HuH-7.5 (cell line): ENCODE measurements at regions not wholly inside any gene's neighbourhood (a gene's known extent, or its start where the extent isn't known, plus 50 kb on each side); places are given as distances from the start of the nearest gene placed in this dataset.
"Not testable (repeated sequence)": the region's sequence is repeated elsewhere in the genome, so short reads cannot be mapped to it uniquely, and the experiment has no call there.

Experiments
- DNase-seq: peaks from one replicate; pipeline ENCODE4 v3.0.0; 2011; ENCODE audit warnings: low spot score

- no peak for DNase-seq
Observed at GRCh38 chr2:193469251-193469650, 1274.5 kb upstream of the TMEFF2 start.

GRCh38 chr2:193467276-193467987, 1272.7 kb upstream of the TMEFF2 start:
- no peak for DNase-seq

GRCh38 chr2:193463011-193463410, 1268.3 kb upstream of the TMEFF2 start:
- no peak for DNase-seq

- no peak for DNase-seq
Observed at GRCh38 chr2:193462411-193462810, 1267.7 kb upstream of the TMEFF2 start.

- no peak for DNase-seq
Observed at GRCh38 chr2:193461431-193461934, 1266.8 kb upstream of the TMEFF2 start.

- no peak for DNase-seq
Observed at GRCh38 chr2:193446967-193447366, 1252.2 kb upstream of the TMEFF2 start.

- no peak for DNase-seq
Observed at GRCh38 chr2:193442293-193442692, 1247.6 kb upstream of the TMEFF2 start.

- DNase-seq = peak; percentile 27
Observed at GRCh38 chr2:193428336-193428818, 1233.6 kb upstream of the TMEFF2 start.

GRCh38 chr2:193412368-193412767, 1217.6 kb upstream of the TMEFF2 start:
- DNase-seq = not testable (repeated sequence)

- DNase-seq = no peak
Observed at GRCh38 chr2:193409951-193410350, 1215.2 kb upstream of the TMEFF2 start.

GRCh38 chr2:193382583-193382982, 1187.8 kb upstream of the TMEFF2 start:
- DNase-seq = no peak

GRCh38 chr2:193377789-193378188, 1183.1 kb upstream of the TMEFF2 start:
- DNase-seq = no peak

GRCh38 chr2:193373120-193373519, 1178.4 kb upstream of the TMEFF2 start:
- DNase-seq = no peak

GRCh38 chr2:193371200-193371599, 1176.5 kb upstream of the TMEFF2 start:
- DNase-seq = no peak

GRCh38 chr2:193368615-193369014, 1173.9 kb upstream of the TMEFF2 start:
- no peak for DNase-seq

GRCh38 chr2:193357508-193357907, 1162.8 kb upstream of the TMEFF2 start:
- DNase-seq = no peak

- not testable (repeated sequence) for DNase-seq
Observed at GRCh38 chr2:193352665-193353242, 1158.0 kb upstream of the TMEFF2 start.

- DNase-seq = no peak
Observed at GRCh38 chr2:193350509-193350908, 1155.8 kb upstream of the TMEFF2 start.

GRCh38 chr2:193349642-193350041, 1154.9 kb upstream of the TMEFF2 start:
- DNase-seq = no peak

GRCh38 chr2:193348055-193348454, 1153.3 kb upstream of the TMEFF2 start:
- no peak for DNase-seq

GRCh38 chr2:193336781-193337180, 1142.0 kb upstream of the TMEFF2 start:
- no peak for DNase-seq

- no peak for DNase-seq
Observed at GRCh38 chr2:193334401-193334800, 1139.7 kb upstream of the TMEFF2 start.

GRCh38 chr2:193333539-193333938, 1138.8 kb upstream of the TMEFF2 start:
- DNase-seq = no peak

GRCh38 chr2:193332941-193333340, 1138.2 kb upstream of the TMEFF2 start:
- no peak for DNase-seq
